ENCODE measurements at regions not wholly inside any gene's neighbourhood (a gene's known extent, or its start where the extent isn't known, plus 50 kb on each side); places are given as distances from the start of the nearest gene placed in this dataset.

- TF ChIP-seq CTCF (IDR thresholded peaks at IDR 0.05; ENCODE audit: partially characterized antibody, unreplicated experiment), result no peak
- no peaks in the 10 kb centered on the region for H3K4me1 Mint-ChIP-seq (ENCODE audit: low read depth, unreplicated experiment)
These were observed 129.1 kb upstream of the PTPRT start for GRCh38 chr20:43318755-43319297.

GRCh38 chr20:43316271-43316670 lies 126.6 kb upstream of the PTPRT start:
- peaks cover 3% of the 10 kb centered on the region for H3K27me3 Mint-ChIP-seq (ENCODE audit: unreplicated experiment)
- TF ChIP-seq CTCF (IDR thresholded peaks at IDR 0.05; ENCODE audit: partially characterized antibody, unreplicated experiment), result no peak
- no peak for DNase-seq
- H3K27ac Mint-ChIP-seq (ENCODE audit: unreplicated experiment), result no peak overlapping the region
- no peaks in the 10 kb centered on the region for H3K4me1 Mint-ChIP-seq (ENCODE audit: low read depth, unreplicated experiment)
- H3K4me3 Mint-ChIP-seq (ENCODE audit: unreplicated experiment), result no peak overlapping the region
- no peaks in the 10 kb centered on the region for H3K9me3 Mint-ChIP-seq (ENCODE audit: unreplicated experiment)
- H3K36me3 Mint-ChIP-seq (ENCODE audit: unreplicated experiment), result no peaks in the 10 kb centered on the region

More at GRCh38 chr20:43318755-43319297, 129.1 kb upstream of the PTPRT start:
- no peak for DNase-seq
- Mint-ChIP-seq H3K27me3 (ENCODE audit: unreplicated experiment) (peaks cover 8% of the 10 kb centered on the region), H3K36me3 (ENCODE audit: unreplicated experiment) (no peaks in the 10 kb centered on the region), H3K9me3 (ENCODE audit: unreplicated experiment) (peaks cover 2% of the 10 kb centered on the region), H3K27ac (ENCODE audit: unreplicated experiment) (no peak overlapping the region), H3K4me3 (ENCODE audit: unreplicated experiment) (no peak overlapping the region)

GRCh38 chr20:43309266-43309665 lies 119.6 kb upstream of the PTPRT start:
- H3K9me3 Mint-ChIP-seq (ENCODE audit: unreplicated experiment), result peaks cover 2% of the 10 kb centered on the region

GRCh38 chr20:43306837-43307236 lies 117.1 kb upstream of the PTPRT start:
- H3K9me3 Mint-ChIP-seq (ENCODE audit: unreplicated experiment), result peaks cover 2% of the 10 kb centered on the region
- peaks cover 2% of the 10 kb centered on the region for H3K27me3 Mint-ChIP-seq (ENCODE audit: unreplicated experiment)
- no peak for DNase-seq
- TF ChIP-seq CTCF (IDR thresholded peaks at IDR 0.05; ENCODE audit: partially characterized antibody, unreplicated experiment), result no peak
- no peak overlapping the region for H3K4me3 Mint-ChIP-seq (ENCODE audit: unreplicated experiment)
- H3K4me1 Mint-ChIP-seq (ENCODE audit: low read depth, unreplicated experiment), result no peaks in the 10 kb centered on the region
- peaks cover 4% of the 10 kb centered on the region for H3K36me3 Mint-ChIP-seq (ENCODE audit: unreplicated experiment)
- H3K27ac Mint-ChIP-seq (ENCODE audit: unreplicated experiment), result no peak overlapping the region

More at GRCh38 chr20:43309266-43309665, 119.6 kb upstream of the PTPRT start:
- H3K4me1 Mint-ChIP-seq (ENCODE audit: low read depth, unreplicated experiment), result no peaks in the 10 kb centered on the region
- peaks cover 2% of the 10 kb centered on the region for H3K27me3 Mint-ChIP-seq (ENCODE audit: unreplicated experiment)
- H3K36me3 Mint-ChIP-seq (ENCODE audit: unreplicated experiment), result peaks cover 4% of the 10 kb centered on the region
- H3K4me3 Mint-ChIP-seq (ENCODE audit: unreplicated experiment), result no peak overlapping the region
- DNase-seq, result no peak
- no peak for TF ChIP-seq CTCF (IDR thresholded peaks at IDR 0.05; ENCODE audit: partially characterized antibody, unreplicated experiment)
- H3K27ac Mint-ChIP-seq (ENCODE audit: unreplicated experiment), result no peak overlapping the region

GRCh38 chr20:43305749-43306148 lies 116.0 kb upstream of the PTPRT start:
- no peak for DNase-seq
- H3K9me3 Mint-ChIP-seq (ENCODE audit: unreplicated experiment), result peaks cover 2% of the 10 kb centered on the region
- TF ChIP-seq CTCF (IDR thresholded peaks at IDR 0.05; ENCODE audit: partially characterized antibody, unreplicated experiment), result no peak
- H3K36me3 Mint-ChIP-seq (ENCODE audit: unreplicated experiment), result peaks cover 4% of the 10 kb centered on the region
- H3K27ac Mint-ChIP-seq (ENCODE audit: unreplicated experiment), result no peak overlapping the region
- no peaks in the 10 kb centered on the region for H3K4me1 Mint-ChIP-seq (ENCODE audit: low read depth, unreplicated experiment)
- H3K4me3 Mint-ChIP-seq (ENCODE audit: unreplicated experiment), result no peak overlapping the region
- H3K27me3 Mint-ChIP-seq (ENCODE audit: unreplicated experiment), result peaks cover 2% of the 10 kb centered on the region

Data from glutamatergic neuron (in vitro differentiated cells).